AG04449 (cell line): ENCODE measurements at regions not wholly inside any gene's neighbourhood (a gene's known extent, or its start where the extent isn't known, plus 50 kb on each side); places are given as distances from the start of the nearest gene placed in this dataset.

ENCODE experiments used
- CTCF ChIA-PET: fragments of 350-600 bp; formaldehyde crosslinking; extraction: SDS; loops from one replicate; lab custom pipeline; 2021; ENCODE audit warnings: antibody characterized with exemption; lab: Yijun Ruan, JAX
- POLR2A ChIA-PET: fragments of 400-600, 350-600 bp; formaldehyde crosslinking; extraction: SDS; loops from one replicate; lab custom pipeline; 2020; ENCODE audit warnings: antibody characterized with exemption, inconsistent platforms; lab: Yijun Ruan, JAX
- DNase-seq: peaks from one replicate; pipeline ENCODE4 v3.0.0-alpha.2; 2010; ENCODE audit warnings: low read depth, low spot score
- H3K4me3 ChIP-seq: 2 replicates; pipeline ENCODE4 v1.5.1; 2011; ENCODE audit warnings: low read depth, mild to moderate bottlenecking, control low read depth, low read length
- TF ChIP-seq, protein P1 (sequence below): IDR thresholded peaks from one replicate; pipeline ENCODE4 v1.5.1; 2011; ENCODE audit warnings: mild to moderate bottlenecking, moderate library complexity, low read length, control low read depth, inconsistent platforms; ENCODE audit not compliant: insufficient read depth; ENCODE audit errors: missing control alignments

GRCh38 chr12:88416155-88416554 is 164.1 kb downstream of the KITLG start:
- ChIA-PET POLR2A (no interaction called here), CTCF (interaction anchor here (1.7 kb wide), 1 partner anchor 20 kb away, joined by 4 read pairs; no protein-coding TSS in a partner anchor)
- TF ChIP-seq, protein P1, sequence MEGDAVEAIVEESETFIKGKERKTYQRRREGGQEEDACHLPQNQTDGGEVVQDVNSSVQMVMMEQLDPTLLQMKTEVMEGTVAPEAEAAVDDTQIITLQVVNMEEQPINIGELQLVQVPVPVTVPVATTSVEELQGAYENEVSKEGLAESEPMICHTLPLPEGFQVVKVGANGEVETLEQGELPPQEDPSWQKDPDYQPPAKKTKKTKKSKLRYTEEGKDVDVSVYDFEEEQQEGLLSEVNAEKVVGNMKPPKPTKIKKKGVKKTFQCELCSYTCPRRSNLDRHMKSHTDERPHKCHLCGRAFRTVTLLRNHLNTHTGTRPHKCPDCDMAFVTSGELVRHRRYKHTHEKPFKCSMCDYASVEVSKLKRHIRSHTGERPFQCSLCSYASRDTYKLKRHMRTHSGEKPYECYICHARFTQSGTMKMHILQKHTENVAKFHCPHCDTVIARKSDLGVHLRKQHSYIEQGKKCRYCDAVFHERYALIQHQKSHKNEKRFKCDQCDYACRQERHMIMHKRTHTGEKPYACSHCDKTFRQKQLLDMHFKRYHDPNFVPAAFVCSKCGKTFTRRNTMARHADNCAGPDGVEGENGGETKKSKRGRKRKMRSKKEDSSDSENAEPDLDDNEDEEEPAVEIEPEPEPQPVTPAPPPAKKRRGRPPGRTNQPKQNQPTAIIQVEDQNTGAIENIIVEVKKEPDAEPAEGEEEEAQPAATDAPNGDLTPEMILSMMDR, result no peak
- DNase-seq, result no peak
- H3K4me3 ChIP-seq, result no peak overlapping the region

GRCh38 chr12:88416786-88417185 is 163.5 kb downstream of the KITLG start:
- POLR2A ChIA-PET, result no interaction called here
- no peak for DNase-seq
- TF ChIP-seq, protein P1, result no peak
- H3K4me3 ChIP-seq, result no peak overlapping the region
- CTCF ChIA-PET, result interaction anchor here (1.7 kb wide), 1 partner anchor 21 kb away, joined by 4 read pairs; no protein-coding TSS in a partner anchor

DNA sequence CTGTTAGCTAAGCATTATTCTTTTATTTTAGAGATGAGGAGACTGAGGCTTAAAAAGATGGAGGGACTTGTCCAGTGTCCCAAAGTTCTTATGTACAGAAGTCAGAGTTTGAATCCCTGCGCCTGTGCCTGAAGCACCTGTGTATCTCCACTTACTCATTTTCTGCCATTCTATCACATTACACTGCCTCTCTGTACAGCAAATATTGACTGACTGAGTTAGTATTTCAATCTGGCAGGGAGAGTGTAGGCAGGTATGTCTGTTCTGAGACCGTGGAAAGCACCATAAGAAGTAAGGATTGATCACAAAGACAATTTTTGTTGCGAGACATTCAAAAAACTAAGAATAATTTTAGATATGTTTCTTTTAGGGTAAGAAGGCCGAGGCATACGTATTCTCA is 162.7 kb downstream of the KITLG start:
- no peak for DNase-seq
- POLR2A ChIA-PET, result no interaction called here
- TF ChIP-seq, protein P1, result no peak
- no peak overlapping the region for H3K4me3 ChIP-seq
- CTCF ChIA-PET, result interaction anchor here (1.7 kb wide), 1 partner anchor 21 kb away, joined by 4 read pairs; no protein-coding TSS in a partner anchor

DNA sequence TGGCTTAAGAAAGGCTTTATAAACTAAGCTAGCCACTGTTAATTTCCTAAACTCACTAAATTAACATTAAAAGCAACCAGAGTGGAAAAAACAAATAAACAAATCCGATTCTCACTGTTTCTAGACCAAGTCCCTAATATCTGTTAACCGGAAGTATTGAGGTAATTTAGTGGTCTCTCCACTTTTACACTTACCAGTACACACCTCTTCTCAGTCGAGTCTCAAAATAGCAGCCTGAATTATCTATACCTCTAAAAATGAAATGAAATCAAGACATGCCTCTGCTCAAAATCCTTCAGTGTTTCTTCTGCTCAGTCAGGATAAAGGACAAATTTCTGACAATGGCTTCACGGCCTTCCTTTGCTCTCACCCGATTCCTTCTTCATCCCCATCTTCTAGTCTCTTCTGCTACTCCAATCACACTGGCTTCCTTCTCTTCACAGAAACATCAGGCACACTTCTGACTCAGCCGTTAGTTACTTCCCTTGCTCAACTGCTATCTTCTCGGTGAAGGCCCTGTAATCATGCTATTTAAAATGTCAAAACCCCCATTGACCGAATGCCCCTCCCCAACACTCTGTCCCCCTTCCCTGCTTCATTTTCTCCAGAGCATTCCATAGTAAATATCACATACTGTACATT is 161.3 kb downstream of the KITLG start:
- no peak for DNase-seq
- peak overlapping the region; percentile 30 for H3K4me3 ChIP-seq
- ChIA-PET CTCF (interaction anchor here (0.6 kb wide), 1 partner anchor 264 kb away, joined by 3 read pairs; no protein-coding TSS in a partner anchor), POLR2A (no interaction called here)
- TF ChIP-seq, protein P1, result no peak

DNA sequence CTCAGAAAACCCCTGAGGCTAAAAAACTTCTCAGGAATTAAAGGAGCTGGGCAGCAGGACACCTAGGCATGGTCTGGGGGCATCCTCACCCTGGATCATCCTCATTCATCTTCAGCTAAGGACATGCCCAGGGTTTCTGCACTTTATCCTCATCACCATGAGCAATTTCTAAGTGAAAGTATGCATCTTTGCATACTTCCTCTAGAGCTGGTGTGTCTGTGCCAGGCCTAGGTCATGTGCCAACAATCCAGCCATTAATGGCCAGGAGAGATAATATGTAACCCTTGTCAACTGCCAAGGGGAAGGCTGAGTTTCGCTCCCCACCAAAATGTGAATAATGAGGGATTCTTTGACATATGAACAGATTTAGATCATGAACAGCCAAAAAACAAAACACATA is 160.5 kb downstream of the KITLG start:
- TF ChIP-seq, protein P1, result no peak
- no peak for DNase-seq
- POLR2A ChIA-PET, result no interaction called here
- CTCF ChIA-PET, result interaction anchor here (0.6 kb wide), 1 partner anchor 265 kb away, joined by 3 read pairs; no protein-coding TSS in a partner anchor
- no peak overlapping the region for H3K4me3 ChIP-seq

- POLR2A ChIA-PET, result no interaction called here
These were observed 159.8 kb downstream of the KITLG start for GRCh38 chr12:88420457-88420856.

More at GRCh38 chr12:88420457-88420856, 159.8 kb downstream of the KITLG start:
- peak; percentile 60 for DNase-seq
- CTCF ChIA-PET, result interaction anchor here (1.0 to 1.6 kb wide), 3 partner anchors 11 to 86 kb away, joined by 3 to 5 read pairs (median 4); no protein-coding TSS in a partner anchor
- TF ChIP-seq, protein P1, result no peak
- no peak overlapping the region for H3K4me3 ChIP-seq
